Iris pigment epithelial cell (primary cell): ENCODE measurements at regions not wholly inside any gene's neighbourhood (a gene's known extent, or its start where the extent isn't known, plus 50 kb on each side); places are given as distances from the start of the nearest gene placed in this dataset.

ENCODE experiments used
- DNase-seq: peaks from one replicate; pipeline ENCODE4 v3.0.0-alpha.2; 2011; ENCODE audit warnings: low read depth

- DNase-seq: no peak
Observed at GRCh38 chr4:124227981-124228380, 484.6 kb downstream of the ANKRD50 start.

GRCh38 chr4:124230268-124230667 is 482.3 kb downstream of the ANKRD50 start:
- no peak for DNase-seq

GRCh38 chr4:124234771-124235170 is 477.8 kb downstream of the ANKRD50 start:
- DNase-seq: no peak

GRCh38 chr4:124243671-124244366 is 468.7 kb downstream of the ANKRD50 start:
- DNase-seq: no peak

- no peak for DNase-seq
Observed at GRCh38 chr4:124253080-124253479, 459.5 kb downstream of the ANKRD50 start.

GRCh38 chr4:124262211-124263179 is 450.0 kb downstream of the ANKRD50 start:
- peak; percentile 90 for DNase-seq

GRCh38 chr4:124265701-124266100 is 446.8 kb downstream of the ANKRD50 start:
- DNase-seq: peak; percentile 54

GRCh38 chr4:124266721-124267120 is 445.8 kb downstream of the ANKRD50 start:
- DNase-seq: no peak

- DNase-seq: peak; percentile 29
Observed at GRCh38 chr4:124276461-124276860, 436.1 kb downstream of the ANKRD50 start.

- no peak for DNase-seq
Observed at GRCh38 chr4:124277691-124278090, 434.8 kb downstream of the ANKRD50 start.

GRCh38 chr4:124278477-124278876 is 434.1 kb downstream of the ANKRD50 start:
- peak; percentile 47 for DNase-seq

GRCh38 chr4:124279741-124280140 is 432.8 kb downstream of the ANKRD50 start:
- no peak for DNase-seq

- no peak for DNase-seq
Observed at GRCh38 chr4:124282301-124282898, 430.1 kb downstream of the ANKRD50 start.

- peak; percentile 41 for DNase-seq
Observed at GRCh38 chr4:124288706-124289486, 423.6 kb downstream of the ANKRD50 start.

GRCh38 chr4:124290678-124291077 is 421.9 kb downstream of the ANKRD50 start:
- no peak for DNase-seq

- DNase-seq: no peak
Observed at GRCh38 chr4:124295413-124295812, 417.1 kb downstream of the ANKRD50 start.

GRCh38 chr4:124304941-124305340 is 407.6 kb downstream of the ANKRD50 start:
- peak; percentile 49 for DNase-seq

GRCh38 chr4:124306352-124306751 is 406.2 kb downstream of the ANKRD50 start:
- no peak for DNase-seq

GRCh38 chr4:124307143-124307542 is 405.4 kb downstream of the ANKRD50 start:
- DNase-seq: no peak

GRCh38 chr4:124318292-124318691 is 394.2 kb downstream of the ANKRD50 start:
- DNase-seq: no peak

GRCh38 chr4:124321364-124321763 is 391.2 kb downstream of the ANKRD50 start:
- no peak for DNase-seq
